B cell (primary cell): ENCODE measurements at regions not wholly inside any gene's neighbourhood (a gene's known extent, or its start where the extent isn't known, plus 50 kb on each side); places are given as distances from the start of the nearest gene placed in this dataset.

Experiments
- CTCF ChIP-seq: fragments of 200-600 bp; IDR thresholded peaks from one replicate; pipeline ENCODE4 v1.8.0; 2022; ENCODE audit warnings: antibody characterized with exemption, mild to moderate bottlenecking
- EZH2 ChIP-seq: IDR thresholded peaks from 2 replicates; pipeline ENCODE4 v1.6.1; 2012; ENCODE audit warnings: borderline replicate concordance, low read depth, mild to moderate bottlenecking, moderate library complexity, low read length; ENCODE audit not compliant: insufficient read depth, poor library complexity, severe bottlenecking

GRCh38 chr9:79334001-79334400, 237.8 kb upstream of the TLE4 start:
- TF ChIP-seq CTCF, result no peak
- TF ChIP-seq EZH2, result no peak
